MCF 10A (cell line): ENCODE measurements at regions not wholly inside any gene's neighbourhood (a gene's known extent, or its start where the extent isn't known, plus 50 kb on each side); places are given as distances from the start of the nearest gene placed in this dataset.

Experiments used
- BruUV-seq: library from RNA; stranded (reverse); fragments of 400-500 nt; replicated peaks from 2 replicates; lab custom pipeline; 2021; lab: Mats Ljungman, UMichigan
- CTCF ChIA-PET: fragments of 300-600 bp; sonication (Branson Sonifier 250); formaldehyde crosslinking; extraction: SDS; loops from one replicate; lab custom pipeline; 2021; ENCODE audit warnings: antibody characterized with exemption, inconsistent platforms; lab: Yijun Ruan, JAX
- POLR2A ChIA-PET: fragments of 300-600, 350-650 bp; sonication (Branson Sonifier 250); formaldehyde crosslinking; extraction: SDS; loops from one replicate; lab custom pipeline; 2020; ENCODE audit warnings: antibody characterized with exemption, inconsistent platforms; lab: Yijun Ruan, JAX
- DNase-seq: peaks from one replicate; pipeline ENCODE4 v3.0.0-alpha.2; 2018; ENCODE audit not compliant: unreplicated experiment
- H3K27ac Mint-ChIP-seq: one replicate; pipeline ENCODE4 v1.8.0; 2022; ENCODE audit warnings: mild to moderate bottlenecking, low read depth, mixed read lengths; ENCODE audit not compliant: unreplicated experiment
- H3K27me3 Mint-ChIP-seq: one replicate; pipeline ENCODE4 v1.8.0; 2022; ENCODE audit warnings: mixed read lengths; ENCODE audit not compliant: insufficient read depth, unreplicated experiment
- H3K36me3 Mint-ChIP-seq: one replicate; pipeline ENCODE4 v1.8.0; 2022; ENCODE audit warnings: mild to moderate bottlenecking, moderate library complexity, mixed read lengths; ENCODE audit not compliant: insufficient read depth, unreplicated experiment
- H3K4me1 Mint-ChIP-seq: one replicate; pipeline ENCODE4 v1.8.0; 2022; ENCODE audit warnings: mixed read lengths; ENCODE audit not compliant: insufficient read depth, unreplicated experiment
- H3K4me3 Mint-ChIP-seq: one replicate; pipeline ENCODE4 v1.8.0; 2022; ENCODE audit warnings: mild to moderate bottlenecking, moderate library complexity, mixed read lengths; ENCODE audit not compliant: unreplicated experiment
- H3K9me3 Mint-ChIP-seq: one replicate; pipeline ENCODE4 v1.8.0; 2022; ENCODE audit warnings: mixed read lengths; ENCODE audit not compliant: unreplicated experiment
- CTCF ChIP-seq: fragments of 200-600 bp; IDR thresholded peaks from one replicate; pipeline ENCODE4 v1.8.0; 2022; ENCODE audit warnings: antibody characterized with exemption, mild to moderate bottlenecking; ENCODE audit not compliant: unreplicated experiment
- intact Hi-C: fragments of 100-400 bp; cut with micrococcal nuclease; formaldehyde crosslinking; loops from 2 replicates; pipeline ENCODE4 v1.14.1; 2022

DNA sequence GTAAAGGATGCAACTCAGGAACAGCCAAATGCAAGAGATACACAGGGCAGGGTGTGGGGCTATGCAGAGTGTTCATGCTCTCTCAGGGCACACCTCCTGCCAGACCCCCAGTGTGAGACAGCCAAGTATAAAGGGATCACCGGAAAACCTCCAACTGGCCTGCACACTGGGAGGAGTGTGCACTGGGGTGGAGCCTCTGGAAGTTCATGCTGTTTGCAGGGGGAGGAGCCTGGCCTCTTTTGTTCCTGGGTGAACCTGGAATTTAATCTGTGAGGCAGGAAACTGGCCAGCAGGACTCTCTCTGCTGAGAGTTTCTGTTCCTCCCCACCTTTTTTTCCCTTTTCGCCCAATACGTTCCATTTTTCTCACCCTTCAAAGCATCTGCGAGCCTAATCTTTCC lies 204.1 kb downstream of the WNT5A start:
- Mint-ChIP-seq H3K27ac (no peak overlapping the region), H3K9me3 (peaks cover 7% of the 10 kb centered on the region), H3K4me1 (no peaks in the 10 kb centered on the region), H3K27me3 (no peaks in the 10 kb centered on the region), H3K4me3 (no peak overlapping the region), H3K36me3 (no peaks in the 10 kb centered on the region)
- ChIA-PET CTCF (no interaction called here), POLR2A (no interaction called here)
- DNase-seq = no peak
- no peak for TF ChIP-seq CTCF
- BruUV-seq = no TSS peak
- intact Hi-C loops = no loop called here

- ChIA-PET POLR2A (interaction anchor here (0.7 kb wide), 1 partner anchor 17 kb away, joined by 3 read pairs; no protein-coding TSS in a partner anchor), CTCF (interaction anchor here (1.2 kb wide), 1 partner anchor 16 kb away, joined by 6 read pairs; no protein-coding TSS in a partner anchor)
- no peak for TF ChIP-seq CTCF
- Mint-ChIP-seq H3K36me3 (no peaks in the 10 kb centered on the region), H3K9me3 (no peaks in the 10 kb centered on the region), H3K27ac (no peak overlapping the region), H3K4me3 (no peak overlapping the region), H3K27me3 (no peaks in the 10 kb centered on the region), H3K4me1 (no peaks in the 10 kb centered on the region)
- no TSS peak for BruUV-seq
- intact Hi-C loops = no loop called here
- DNase-seq = no peak
Observed at GRCh38 chr3:55272031-55272645, 215.0 kb downstream of the WNT5A start.

DNA sequence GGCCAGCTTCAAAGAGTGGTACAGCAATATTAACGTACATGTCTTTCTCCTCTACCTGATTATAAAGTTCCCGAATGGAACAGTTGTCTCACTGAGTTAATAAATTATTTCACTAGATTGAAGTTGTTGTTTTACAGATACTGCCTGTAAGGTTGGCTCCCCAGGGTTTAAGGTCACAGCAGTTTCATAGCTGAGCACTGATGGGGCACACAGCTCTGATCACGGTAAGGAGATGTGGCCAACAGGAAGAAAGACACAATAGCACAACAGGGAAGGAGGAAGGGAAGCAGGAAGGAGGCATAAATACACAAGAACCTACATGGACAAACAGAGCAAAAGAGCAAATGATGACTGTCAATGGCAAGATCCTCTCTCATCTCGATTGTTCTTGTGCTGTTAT lies 215.6 kb downstream of the WNT5A start:
- ChIA-PET POLR2A (no interaction called here), CTCF (interaction anchor here (1.0 kb wide), 1 partner anchor 11 kb away, joined by 4 read pairs; no protein-coding TSS in a partner anchor)
- no TSS peak for BruUV-seq
- Mint-ChIP-seq H3K36me3 (no peaks in the 10 kb centered on the region), H3K9me3 (no peaks in the 10 kb centered on the region), H3K4me3 (no peak overlapping the region), H3K27me3 (no peaks in the 10 kb centered on the region), H3K4me1 (no peaks in the 10 kb centered on the region), H3K27ac (no peak overlapping the region)
- intact Hi-C loops = no loop called here
- DNase-seq = no peak
- no peak for TF ChIP-seq CTCF

GRCh38 chr3:55270976-55271375 lies 216.1 kb downstream of the WNT5A start:
- intact Hi-C loops = no loop called here
- H3K36me3 Mint-ChIP-seq = no peaks in the 10 kb centered on the region
- ChIA-PET POLR2A (no interaction called here), CTCF (interaction anchor here (1.0 kb wide), 1 partner anchor 11 kb away, joined by 4 read pairs; no protein-coding TSS in a partner anchor)
- H3K4me3 Mint-ChIP-seq = no peak overlapping the region
- DNase-seq = no peak
- H3K4me1 Mint-ChIP-seq = no peaks in the 10 kb centered on the region
- H3K27ac Mint-ChIP-seq = no peak overlapping the region
- no peaks in the 10 kb centered on the region for H3K9me3 Mint-ChIP-seq
- no peak for TF ChIP-seq CTCF
- no TSS peak for BruUV-seq
- no peaks in the 10 kb centered on the region for H3K27me3 Mint-ChIP-seq
